ENCODE measurements at regions not wholly inside any gene's neighbourhood (a gene's known extent, or its start where the extent isn't known, plus 50 kb on each side); places are given as distances from the start of the nearest gene placed in this dataset.

DNA sequence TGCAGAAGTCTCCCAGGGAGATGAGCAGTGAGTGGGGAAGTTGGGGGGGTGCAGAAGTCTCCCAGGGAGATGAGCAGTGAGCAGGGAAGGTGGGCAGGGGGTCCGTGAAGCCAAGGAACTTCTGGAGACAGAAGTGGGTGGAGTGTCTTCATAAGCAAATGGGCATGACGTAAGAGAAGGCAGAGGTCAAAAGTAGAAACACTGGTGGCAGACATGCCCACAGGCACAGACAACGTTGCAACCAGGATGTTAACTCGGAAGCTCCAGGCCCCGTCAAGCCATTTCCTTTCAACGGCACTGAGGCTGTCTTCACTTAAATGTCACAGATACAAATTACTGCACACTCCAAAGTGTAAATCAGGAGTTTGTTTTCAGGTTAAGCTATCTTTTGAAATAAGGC, 186.1 kb downstream of the SHANK2 start:
- TF ChIP-seq, protein P1, sequence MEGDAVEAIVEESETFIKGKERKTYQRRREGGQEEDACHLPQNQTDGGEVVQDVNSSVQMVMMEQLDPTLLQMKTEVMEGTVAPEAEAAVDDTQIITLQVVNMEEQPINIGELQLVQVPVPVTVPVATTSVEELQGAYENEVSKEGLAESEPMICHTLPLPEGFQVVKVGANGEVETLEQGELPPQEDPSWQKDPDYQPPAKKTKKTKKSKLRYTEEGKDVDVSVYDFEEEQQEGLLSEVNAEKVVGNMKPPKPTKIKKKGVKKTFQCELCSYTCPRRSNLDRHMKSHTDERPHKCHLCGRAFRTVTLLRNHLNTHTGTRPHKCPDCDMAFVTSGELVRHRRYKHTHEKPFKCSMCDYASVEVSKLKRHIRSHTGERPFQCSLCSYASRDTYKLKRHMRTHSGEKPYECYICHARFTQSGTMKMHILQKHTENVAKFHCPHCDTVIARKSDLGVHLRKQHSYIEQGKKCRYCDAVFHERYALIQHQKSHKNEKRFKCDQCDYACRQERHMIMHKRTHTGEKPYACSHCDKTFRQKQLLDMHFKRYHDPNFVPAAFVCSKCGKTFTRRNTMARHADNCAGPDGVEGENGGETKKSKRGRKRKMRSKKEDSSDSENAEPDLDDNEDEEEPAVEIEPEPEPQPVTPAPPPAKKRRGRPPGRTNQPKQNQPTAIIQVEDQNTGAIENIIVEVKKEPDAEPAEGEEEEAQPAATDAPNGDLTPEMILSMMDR (IDR thresholded peaks at IDR 0.05), result no peak
- TF ChIP-seq POLR2A (IDR thresholded peaks at IDR 0.05) (no peak), POLR2AphosphoS5 (IDR thresholded peaks at IDR 0.05) (no peak)
